Osteocyte (in vitro differentiated cells): ENCODE measurements at regions not wholly inside any gene's neighbourhood (a gene's known extent, or its start where the extent isn't known, plus 50 kb on each side); places are given as distances from the start of the nearest gene placed in this dataset.

ENCODE experiments used
- DNase-seq: peaks from one replicate; pipeline ENCODE4 v3.0.0; 2021; ENCODE audit warnings: mixed read lengths; ENCODE audit not compliant: unreplicated experiment; ENCODE audit errors: extremely low spot score
- H3K27ac Mint-ChIP-seq: one replicate; pipeline ENCODE4 v1.8.0; 2021; ENCODE audit warnings: mild to moderate bottlenecking, mixed read lengths; ENCODE audit not compliant: unreplicated experiment
- H3K27me3 Mint-ChIP-seq: one replicate; pipeline ENCODE4 v1.8.0; 2021; ENCODE audit warnings: mixed read lengths; ENCODE audit not compliant: unreplicated experiment
- H3K36me3 Mint-ChIP-seq: one replicate; pipeline ENCODE4 v1.8.0; 2021; ENCODE audit warnings: mixed read lengths; ENCODE audit not compliant: unreplicated experiment
- H3K4me1 Mint-ChIP-seq: one replicate; pipeline ENCODE4 v1.8.0; 2021; ENCODE audit warnings: mixed read lengths; ENCODE audit not compliant: unreplicated experiment
- H3K4me3 Mint-ChIP-seq: one replicate; pipeline ENCODE4 v1.8.0; 2021; ENCODE audit warnings: mild to moderate bottlenecking, moderate library complexity, mixed read lengths; ENCODE audit not compliant: unreplicated experiment
- H3K9me3 Mint-ChIP-seq: one replicate; pipeline ENCODE4 v1.8.0; 2021; ENCODE audit warnings: mixed read lengths; ENCODE audit not compliant: unreplicated experiment
- TF ChIP-seq, protein P1 (sequence below): fragments of 200-600 bp; sonication (generic); IDR thresholded peaks from 2 replicates; pipeline ENCODE4 v1.5.0; 2021; ENCODE audit warnings: antibody characterized with exemption, mild to moderate bottlenecking, moderate library complexity

- TF ChIP-seq, protein P1, sequence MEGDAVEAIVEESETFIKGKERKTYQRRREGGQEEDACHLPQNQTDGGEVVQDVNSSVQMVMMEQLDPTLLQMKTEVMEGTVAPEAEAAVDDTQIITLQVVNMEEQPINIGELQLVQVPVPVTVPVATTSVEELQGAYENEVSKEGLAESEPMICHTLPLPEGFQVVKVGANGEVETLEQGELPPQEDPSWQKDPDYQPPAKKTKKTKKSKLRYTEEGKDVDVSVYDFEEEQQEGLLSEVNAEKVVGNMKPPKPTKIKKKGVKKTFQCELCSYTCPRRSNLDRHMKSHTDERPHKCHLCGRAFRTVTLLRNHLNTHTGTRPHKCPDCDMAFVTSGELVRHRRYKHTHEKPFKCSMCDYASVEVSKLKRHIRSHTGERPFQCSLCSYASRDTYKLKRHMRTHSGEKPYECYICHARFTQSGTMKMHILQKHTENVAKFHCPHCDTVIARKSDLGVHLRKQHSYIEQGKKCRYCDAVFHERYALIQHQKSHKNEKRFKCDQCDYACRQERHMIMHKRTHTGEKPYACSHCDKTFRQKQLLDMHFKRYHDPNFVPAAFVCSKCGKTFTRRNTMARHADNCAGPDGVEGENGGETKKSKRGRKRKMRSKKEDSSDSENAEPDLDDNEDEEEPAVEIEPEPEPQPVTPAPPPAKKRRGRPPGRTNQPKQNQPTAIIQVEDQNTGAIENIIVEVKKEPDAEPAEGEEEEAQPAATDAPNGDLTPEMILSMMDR: no peak
- H3K36me3 Mint-ChIP-seq: no peaks in the 10 kb centered on the region
- no peaks in the 10 kb centered on the region for H3K4me1 Mint-ChIP-seq
- peaks cover 20% of the 10 kb centered on the region for H3K9me3 Mint-ChIP-seq
- H3K27me3 Mint-ChIP-seq: peaks cover 2% of the 10 kb centered on the region
- DNase-seq: no peak
- H3K27ac Mint-ChIP-seq: no peak overlapping the region
- H3K4me3 Mint-ChIP-seq: no peak overlapping the region
These were observed 162.5 kb upstream of the SDK2 start for GRCh38 chr17:73806768-73807167.

DNA sequence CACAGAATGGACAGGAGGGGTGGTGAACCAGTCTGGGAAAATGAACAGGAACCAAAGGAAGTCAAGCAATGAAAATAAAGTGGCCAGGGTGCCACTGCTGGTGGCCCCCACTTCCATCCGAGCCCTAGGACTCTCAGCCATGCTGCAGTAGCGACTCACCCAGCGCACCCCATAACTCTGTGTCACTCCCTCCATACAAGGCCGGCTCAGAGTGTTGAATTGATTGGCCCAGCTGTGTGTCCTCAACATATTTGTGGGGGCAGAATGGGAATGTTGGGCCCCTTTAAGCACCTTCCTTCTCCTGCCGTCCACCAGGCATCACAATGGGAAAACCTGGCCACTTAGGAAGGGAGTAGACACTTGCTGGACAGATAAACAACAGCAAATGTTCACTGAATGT, 169.0 kb upstream of the SDK2 start:
- DNase-seq: no peak

GRCh38 chr17:73814075-73814474, 169.8 kb upstream of the SDK2 start:
- no peaks in the 10 kb centered on the region for H3K27me3 Mint-ChIP-seq
- no peaks in the 10 kb centered on the region for H3K4me1 Mint-ChIP-seq
- H3K36me3 Mint-ChIP-seq: no peaks in the 10 kb centered on the region
- DNase-seq: no peak
- H3K4me3 Mint-ChIP-seq: no peak overlapping the region
- TF ChIP-seq, protein P1: no peak
- no peaks in the 10 kb centered on the region for H3K9me3 Mint-ChIP-seq
- H3K27ac Mint-ChIP-seq: no peak overlapping the region

More for the DNA sequence above, 169.0 kb upstream of the SDK2 start:
- TF ChIP-seq, protein P1: no peak
- Mint-ChIP-seq H3K27me3 (no peaks in the 10 kb centered on the region), H3K9me3 (no peaks in the 10 kb centered on the region), H3K36me3 (no peaks in the 10 kb centered on the region), H3K4me3 (no peak overlapping the region), H3K27ac (no peak overlapping the region), H3K4me1 (no peaks in the 10 kb centered on the region)

- Mint-ChIP-seq H3K27me3 (no peaks in the 10 kb centered on the region), H3K4me3 (no peak overlapping the region), H3K27ac (no peak overlapping the region), H3K4me1 (no peaks in the 10 kb centered on the region), H3K36me3 (no peaks in the 10 kb centered on the region), H3K9me3 (no peaks in the 10 kb centered on the region)
- no peak for DNase-seq
- TF ChIP-seq, protein P1: no peak
These were observed 171.2 kb upstream of the SDK2 start for GRCh38 chr17:73815474-73815873.

DNA sequence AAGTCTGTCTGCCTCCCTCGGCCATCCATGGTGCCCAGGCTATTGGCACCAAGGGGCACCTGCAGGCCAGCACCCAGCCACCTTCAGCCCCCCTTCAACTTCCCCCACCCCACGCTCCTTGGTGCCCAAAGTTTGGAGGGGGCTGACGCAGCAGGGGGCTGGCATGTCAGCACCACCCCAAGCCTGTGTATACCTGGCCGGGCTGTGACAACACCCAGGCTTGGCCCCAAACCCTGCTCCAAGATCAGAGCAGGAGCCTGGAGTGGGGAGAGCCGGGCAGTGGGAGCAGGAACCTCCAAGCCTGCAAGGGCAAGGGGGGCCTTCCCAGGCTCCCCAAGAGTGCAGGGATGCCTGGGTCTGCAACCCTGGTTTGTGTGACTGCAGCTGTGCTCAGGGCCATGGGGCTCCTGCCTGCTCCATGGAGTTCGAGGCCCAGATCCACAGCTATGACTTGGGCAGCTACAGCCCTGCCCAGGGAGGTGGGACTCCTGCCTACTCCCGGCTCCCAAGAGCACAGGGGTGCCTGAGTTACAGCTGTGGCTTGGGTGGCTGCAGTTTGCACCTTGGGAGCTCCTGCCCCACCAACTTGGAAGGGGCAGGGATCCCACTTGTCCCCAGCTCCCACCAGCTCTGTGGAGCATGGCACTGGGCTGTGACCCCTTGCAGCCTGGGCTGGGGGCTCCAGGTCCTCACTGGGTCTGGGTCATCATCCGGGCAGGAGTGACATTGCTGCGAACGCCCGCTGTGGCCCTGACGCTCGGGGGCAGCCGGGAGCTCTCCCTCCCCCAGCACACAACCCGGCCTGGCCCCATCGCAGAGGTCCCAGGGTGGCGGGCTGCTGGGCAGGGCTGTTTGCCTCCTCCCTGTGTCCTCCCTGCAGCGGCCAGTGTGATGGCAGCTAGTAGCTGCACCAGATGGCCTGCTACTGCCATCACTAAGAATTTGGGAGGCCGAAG, 175.5 kb upstream of the SDK2 start:
- no peaks in the 10 kb centered on the region for H3K36me3 Mint-ChIP-seq
- no peaks in the 10 kb centered on the region for H3K4me1 Mint-ChIP-seq
- no peak for DNase-seq
- no peak overlapping the region for H3K27ac Mint-ChIP-seq
- H3K4me3 Mint-ChIP-seq: no peak overlapping the region
- TF ChIP-seq, protein P1: no peak
- H3K9me3 Mint-ChIP-seq: no peaks in the 10 kb centered on the region
- peaks cover 10% of the 10 kb centered on the region for H3K27me3 Mint-ChIP-seq
